ENCODE measurements at regions not wholly inside any gene's neighbourhood (a gene's known extent, or its start where the extent isn't known, plus 50 kb on each side); places are given as distances from the start of the nearest gene placed in this dataset.
"Not testable (repeated sequence)": the region's sequence is repeated elsewhere in the genome, so short reads cannot be mapped to it uniquely, and the experiment has no call there.

GRCh38 chr5:18465833-18466681 is 831.8 kb downstream of the TAF11L14 start:
- no peak for DNase-seq (ENCODE audit: low spot score)
- intact Hi-C loops (cut with DNase I), result loop anchor here (10.0 kb wide), 1 partner anchor 229 kb away; no protein-coding TSS in a partner anchor

GRCh38 chr5:18466731-18467130 is 832.5 kb downstream of the TAF11L14 start:
- DNase-seq (ENCODE audit: low spot score), result no peak
- intact Hi-C loops (cut with DNase I), result loop anchor here (10.0 kb wide), 1 partner anchor 228 kb away; no protein-coding TSS in a partner anchor

- DNase-seq (ENCODE audit: low spot score); intact Hi-C loops (cut with DNase I): not testable (repeated sequence)
Measured at GRCh38 chr5:18471791-18472190, 837.5 kb downstream of the TAF11L14 start.

- intact Hi-C loops (cut with DNase I), result no loop called here
- no peak for DNase-seq (ENCODE audit: low spot score)
Measured at GRCh38 chr5:18483451-18483850, 849.2 kb downstream of the TAF11L14 start.

- DNase-seq (ENCODE audit: low spot score), result no peak
- intact Hi-C loops (cut with DNase I), result no loop called here
Measured at GRCh38 chr5:18487928-18488480, 853.7 kb downstream of the TAF11L14 start.

GRCh38 chr5:18489703-18490102 is 855.4 kb downstream of the TAF11L14 start:
- no peak for DNase-seq (ENCODE audit: low spot score)
- intact Hi-C loops (cut with DNase I), result no loop called here

GRCh38 chr5:18491349-18491748 is 857.1 kb downstream of the TAF11L14 start:
- intact Hi-C loops (cut with DNase I), result no loop called here
- no peak for DNase-seq (ENCODE audit: low spot score)

GRCh38 chr5:18495157-18495556 is 860.9 kb downstream of the TAF11L14 start:
- DNase-seq (ENCODE audit: low spot score), result no peak
- intact Hi-C loops (cut with DNase I), result no loop called here

- DNase-seq (ENCODE audit: low spot score), result no peak
- intact Hi-C loops (cut with DNase I), result no loop called here
Measured at GRCh38 chr5:18496041-18496440, 861.8 kb downstream of the TAF11L14 start.

- DNase-seq (ENCODE audit: low spot score), result no peak
- intact Hi-C loops (cut with DNase I), result no loop called here
Measured at GRCh38 chr5:18497089-18497488, 862.8 kb downstream of the TAF11L14 start.

GRCh38 chr5:18503797-18504328 is 869.6 kb downstream of the TAF11L14 start:
- no peak for DNase-seq (ENCODE audit: low spot score)
- intact Hi-C loops (cut with DNase I), result no loop called here

GRCh38 chr5:18507114-18507513 is 872.9 kb downstream of the TAF11L14 start:
- intact Hi-C loops (cut with DNase I), result no loop called here
- no peak for DNase-seq (ENCODE audit: low spot score)

GRCh38 chr5:18517641-18518380 is 883.6 kb downstream of the TAF11L14 start:
- intact Hi-C loops (cut with DNase I), result no loop called here
- no peak for DNase-seq (ENCODE audit: low spot score)

- no peak for DNase-seq (ENCODE audit: low spot score)
- intact Hi-C loops (cut with DNase I), result no loop called here
Measured at GRCh38 chr5:18523380-18523779, 889.1 kb downstream of the TAF11L14 start.

GRCh38 chr5:18526792-18527405 is 892.6 kb downstream of the TAF11L14 start:
- DNase-seq (ENCODE audit: low spot score), result no peak
- intact Hi-C loops (cut with DNase I), result no loop called here

GRCh38 chr5:18533137-18533536 is 898.9 kb downstream of the TAF11L14 start:
- intact Hi-C loops (cut with DNase I), result no loop called here
- DNase-seq (ENCODE audit: low spot score), result no peak

- intact Hi-C loops (cut with DNase I), result no loop called here
- no peak for DNase-seq (ENCODE audit: low spot score)
Measured at GRCh38 chr5:18534119-18534518, 899.9 kb downstream of the TAF11L14 start.

- DNase-seq (ENCODE audit: low spot score); intact Hi-C loops (cut with DNase I): not testable (repeated sequence)
Measured at GRCh38 chr5:18535753-18536152, 901.5 kb downstream of the TAF11L14 start.

- intact Hi-C loops (cut with DNase I), result no loop called here
- no peak for DNase-seq (ENCODE audit: low spot score)
Measured at GRCh38 chr5:18544421-18544820, 910.2 kb downstream of the TAF11L14 start.

- no peak for DNase-seq (ENCODE audit: low spot score)
- intact Hi-C loops (cut with DNase I), result no loop called here
Measured at GRCh38 chr5:18546591-18546990, 912.3 kb downstream of the TAF11L14 start.
